GM12878 (cell line): ENCODE measurements at regions not wholly inside any gene's neighbourhood (a gene's known extent, or its start where the extent isn't known, plus 50 kb on each side); places are given as distances from the start of the nearest gene placed in this dataset.

Experiments
- ASH2L ChIP-seq: fragments of 300-600, 200-600 bp; sonication (generic); IDR thresholded peaks from 2 replicates; pipeline ENCODE4 v1.6.1; 2017; ENCODE audit warnings: low read depth, mild to moderate bottlenecking, borderline replicate concordance
- ATF3 ChIP-seq: IDR thresholded peaks from 2 replicates; pipeline ENCODE4 v1.6.1; 2011; ENCODE audit warnings: low read depth, mild to moderate bottlenecking, low read length, moderate library complexity, borderline replicate concordance; ENCODE audit errors: extremely low read depth
- ATF7 ChIP-seq: fragments of 450-650 bp; IDR thresholded peaks from 2 replicates; pipeline ENCODE4 v1.6.1; 2016; ENCODE audit warnings: low read depth, mild to moderate bottlenecking
- BACH1 ChIP-seq: fragments of 450-650 bp; IDR thresholded peaks from 2 replicates; pipeline ENCODE4 v1.6.1; 2017; ENCODE audit warnings: mild to moderate bottlenecking, borderline replicate concordance
- BCL11A ChIP-seq: IDR thresholded peaks from 2 replicates; pipeline ENCODE4 v1.6.1; 2011; ENCODE audit warnings: low read depth, low read length
- CEBPZ ChIP-seq: fragments of 150-350 bp; IDR thresholded peaks from 2 replicates; pipeline ENCODE4 v1.6.1; 2016; ENCODE audit warnings: low read depth, low read length
- CHD4 ChIP-seq: fragments of 200-600 bp; sonication (generic); IDR thresholded peaks from 2 replicates; pipeline ENCODE4 v1.6.1; 2016; ENCODE audit warnings: mild to moderate bottlenecking
- EP300 ChIP-seq, 2 experiments: fragments of 150-350 bp in 1 of 2; IDR thresholded peaks; 2 replicates each; pipeline ENCODE4 v1.6.1; 2011 to 2012; ENCODE audit warnings: low read depth in 2 of 2, low read length in 2 of 2, borderline replicate concordance in 1 of 2, improper control_type of control experiment in 1 of 2, inconsistent platforms in 1 of 2; ENCODE audit not compliant: control insufficient read depth in 1 of 2
- GABPA ChIP-seq: IDR thresholded peaks from 2 replicates; pipeline ENCODE4 v1.6.1; 2014; ENCODE audit warnings: antibody characterized with exemption, low read depth, mild to moderate bottlenecking, inconsistent platforms
- HDAC2 ChIP-seq: fragments of 200-600 bp; sonication (generic); IDR thresholded peaks from 2 replicates; pipeline ENCODE4 v1.6.1; 2017
- MTA3 ChIP-seq: IDR thresholded peaks from 2 replicates; pipeline ENCODE4 v1.6.1; 2012; ENCODE audit warnings: low read length, inconsistent platforms, borderline replicate concordance
- NR2C1 ChIP-seq: fragments of 450-650 bp; IDR thresholded peaks from 2 replicates; pipeline ENCODE4 v1.6.1; 2017; ENCODE audit warnings: antibody characterized with exemption, mild to moderate bottlenecking, moderate library complexity
- NR2C2 ChIP-seq: IDR thresholded peaks from 2 replicates; pipeline ENCODE4 v1.6.1; 2011; ENCODE audit warnings: borderline replicate concordance, low read depth; ENCODE audit not compliant: control insufficient read depth, insufficient read length
- NR2F1 ChIP-seq: fragments of 450-650 bp; conservative IDR thresholded peaks from 2 replicates; pipeline ENCODE4 v1.6.1; 2017; ENCODE audit warnings: mild to moderate bottlenecking
- POLR2AphosphoS5 ChIP-seq: IDR thresholded peaks from 2 replicates; pipeline ENCODE4 v1.6.1; 2011; ENCODE audit warnings: mild to moderate bottlenecking, low read length, inconsistent platforms
- RBBP5 ChIP-seq: fragments of 200-600 bp; sonication (generic); conservative IDR thresholded peaks from 2 replicates; pipeline ENCODE4 v1.6.1; 2016
- SREBF1 ChIP-seq: IDR thresholded peaks from 2 replicates; pipeline ENCODE4 v1.6.1; 2012; ENCODE audit warnings: mild to moderate bottlenecking, low read length
- TAF1 ChIP-seq: IDR thresholded peaks from 2 replicates; pipeline ENCODE4 v1.6.1; 2011; ENCODE audit warnings: mild to moderate bottlenecking, low read depth, low read length, borderline replicate concordance
- TCF7 ChIP-seq: IDR thresholded peaks from 2 replicates; pipeline ENCODE4 v1.6.1; 2014; ENCODE audit warnings: antibody characterized with exemption, borderline replicate concordance
- USF1 ChIP-seq: IDR thresholded peaks from 2 replicates; pipeline ENCODE4 v1.6.1; 2011; ENCODE audit warnings: borderline replicate concordance, low read depth, mild to moderate bottlenecking, moderate library complexity, mixed read lengths, low read length; ENCODE audit not compliant: insufficient read depth; ENCODE audit errors: extremely low read length
- ZNF384 ChIP-seq: IDR thresholded peaks from 2 replicates; pipeline ENCODE4 v1.6.1; 2012; ENCODE audit warnings: low read depth, mild to moderate bottlenecking, low read length, improper control_type of control experiment, borderline replicate concordance
- TF ChIP-seq, protein P1 (sequence below): fragments of 450-650 bp; IDR thresholded peaks from 2 replicates; pipeline ENCODE4 v1.6.1; 2017; ENCODE audit warnings: mild to moderate bottlenecking
- TF ChIP-seq, protein P2 (sequence below): fragments of 450-650 bp; conservative IDR thresholded peaks from 2 replicates; pipeline ENCODE4 v1.6.1; 2017; ENCODE audit warnings: mild to moderate bottlenecking, moderate library complexity

GRCh38 chr9:1759009-1759408 is 256.1 kb upstream of the SMARCA2 start (continued):
- TF ChIP-seq CEBPZ (no peak), SREBF1 (no peak), ATF3 (no peak), TCF7 (no peak), MTA3 (no peak), RBBP5 (no peak), NR2C2 (no peak), GABPA (no peak), NR2F1 (no peak), EP300 (IDR thresholded peaks at IDR 0.05; ENCODE audit: borderline replicate concordance in 1 of 2, control insufficient read depth in 1 of 2, low read depth in 2 of 2, low read length in 2 of 2) (no peak), POLR2AphosphoS5 (no peak), USF1 (peak; percentile 75), ATF7 (no peak), ASH2L (no peak), CHD4 (no peak), ZNF384 (peak; percentile 64), HDAC2 (no peak), TAF1 (no peak), NR2C1 (no peak), BCL11A (no peak), BACH1 (no peak)
- TF ChIP-seq, protein P1, sequence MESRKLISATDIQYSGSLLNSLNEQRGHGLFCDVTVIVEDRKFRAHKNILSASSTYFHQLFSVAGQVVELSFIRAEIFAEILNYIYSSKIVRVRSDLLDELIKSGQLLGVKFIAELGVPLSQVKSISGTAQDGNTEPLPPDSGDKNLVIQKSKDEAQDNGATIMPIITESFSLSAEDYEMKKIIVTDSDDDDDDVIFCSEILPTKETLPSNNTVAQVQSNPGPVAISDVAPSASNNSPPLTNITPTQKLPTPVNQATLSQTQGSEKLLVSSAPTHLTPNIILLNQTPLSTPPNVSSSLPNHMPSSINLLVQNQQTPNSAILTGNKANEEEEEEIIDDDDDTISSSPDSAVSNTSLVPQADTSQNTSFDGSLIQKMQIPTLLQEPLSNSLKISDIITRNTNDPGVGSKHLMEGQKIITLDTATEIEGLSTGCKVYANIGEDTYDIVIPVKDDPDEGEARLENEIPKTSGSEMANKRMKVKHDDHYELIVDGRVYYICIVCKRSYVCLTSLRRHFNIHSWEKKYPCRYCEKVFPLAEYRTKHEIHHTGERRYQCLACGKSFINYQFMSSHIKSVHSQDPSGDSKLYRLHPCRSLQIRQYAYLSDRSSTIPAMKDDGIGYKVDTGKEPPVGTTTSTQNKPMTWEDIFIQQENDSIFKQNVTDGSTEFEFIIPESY, result no peak
- TF ChIP-seq, protein P2, sequence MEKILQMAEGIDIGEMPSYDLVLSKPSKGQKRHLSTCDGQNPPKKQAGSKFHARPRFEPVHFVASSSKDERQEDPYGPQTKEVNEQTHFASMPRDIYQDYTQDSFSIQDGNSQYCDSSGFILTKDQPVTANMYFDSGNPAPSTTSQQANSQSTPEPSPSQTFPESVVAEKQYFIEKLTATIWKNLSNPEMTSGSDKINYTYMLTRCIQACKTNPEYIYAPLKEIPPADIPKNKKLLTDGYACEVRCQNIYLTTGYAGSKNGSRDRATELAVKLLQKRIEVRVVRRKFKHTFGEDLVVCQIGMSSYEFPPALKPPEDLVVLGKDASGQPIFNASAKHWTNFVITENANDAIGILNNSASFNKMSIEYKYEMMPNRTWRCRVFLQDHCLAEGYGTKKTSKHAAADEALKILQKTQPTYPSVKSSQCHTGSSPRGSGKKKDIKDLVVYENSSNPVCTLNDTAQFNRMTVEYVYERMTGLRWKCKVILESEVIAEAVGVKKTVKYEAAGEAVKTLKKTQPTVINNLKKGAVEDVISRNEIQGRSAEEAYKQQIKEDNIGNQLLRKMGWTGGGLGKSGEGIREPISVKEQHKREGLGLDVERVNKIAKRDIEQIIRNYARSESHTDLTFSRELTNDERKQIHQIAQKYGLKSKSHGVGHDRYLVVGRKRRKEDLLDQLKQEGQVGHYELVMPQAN, result no peak
